Right lobe of liver (tissue), 6 donors: ENCODE measurements at regions not wholly inside any gene's neighbourhood (a gene's known extent, or its start where the extent isn't known, plus 50 kb on each side); places are given as distances from the start of the nearest gene placed in this dataset.

Experiments used
- ATAC-seq, 4 donors: fragments of 200-7000 bp; cut with Tn5 transposase; one replicate each; pipeline ENCODE4 v1.9.1; 2020; ENCODE audit warnings: mild to moderate bottlenecking in 4 of 4, moderate library complexity in 4 of 4
- DNase-seq, 3 donors: peaks; one replicate each; pipeline ENCODE4 v3.0.0-alpha.2; 2020
- H3K27ac ChIP-seq, 3 donors: fragments of 200-600 bp; one replicate each; pipeline ENCODE4 v1.8.0; 2022
- H3K27me3 ChIP-seq, 2 donors: fragments of 200-600 bp; one replicate each; pipeline ENCODE4 v1.8.0; 2022
- H3K36me3 ChIP-seq, 4 donors: fragments of 200-600 bp; sonication (generic) in 1 of 4; one replicate each; pipeline versions ENCODE4 v1.5.1 to v1.8.0; 2017 to 2022; ENCODE audit warnings: control low read depth in 1 of 4
- H3K4me1 ChIP-seq, 4 donors: fragments of 200-600 bp; sonication (generic) in 1 of 4; one replicate each; pipeline versions ENCODE4 v1.5.1 to v1.8.0; 2017 to 2022; ENCODE audit warnings: control low read depth in 1 of 4
- H3K4me3 ChIP-seq, 3 donors: fragments of 200-600 bp; one replicate each; pipeline ENCODE4 v1.8.0; 2022
- H3K9me3 ChIP-seq, 4 donors: fragments of 200-600 bp; sonication (generic) in 1 of 4; one replicate each; pipeline versions ENCODE4 v1.5.1 to v1.8.0; 2017 to 2022; ENCODE audit warnings: control low read depth in 1 of 4
- CTCF ChIP-seq, 4 donors: fragments of 200-600 bp in 3 of 4; fragments of 450-650 bp in 1 of 4; IDR thresholded peaks; one replicate each; pipeline versions ENCODE4 v1.5.1 to v1.8.0; 2016 to 2022; ENCODE audit warnings: antibody characterized with exemption in 4 of 4, mild to moderate bottlenecking in 2 of 4
- POLR2A ChIP-seq: fragments of 450-650 bp; IDR thresholded peaks from one replicate; pipeline ENCODE4 v1.6.1; 2017; ENCODE audit warnings: antibody characterized with exemption, mild to moderate bottlenecking
- WGBS: methylation state at CpG from one replicate; pipeline ENCODE4 v1.1.6; 2018; ENCODE audit warnings: low coverage, low lambda C conversion rate; ENCODE audit not compliant: insufficient coverage; ENCODE audit errors: missing lambda C conversion rate; 5-methylcytosine and 5-hydroxymethylcytosine counted together
- intact Hi-C, 2 donors: fragments of 100-400 bp; cut with DNase I; formaldehyde crosslinking; loops; one replicate each; pipeline versions ENCODE4 v1.11.2 to v1.14.1; 2022
- donor health status: DM: no; HTN: yes; CAD: no.
- donor health status: DM: no; HTN: no; CAD: no.
- donor health status: DM: no; HTN: no; CAD: no.
- donor health status: DM: no; HTN: yes; CAD: no.
- donor health status: DM: no; HTN: yes; CAD: no.

GRCh38 chr21:19328954-19329353 is 925.4 kb upstream of the TMPRSS15 start:
- WGBS = 50% methylated on average over 5 of the region's 5 CpGs
- ATAC-seq = no peak
- TF ChIP-seq CTCF (IDR thresholded peaks at IDR 0.05) = no peak
- no peak for TF ChIP-seq POLR2A

GRCh38 chr21:19340303-19340702 is 936.7 kb upstream of the TMPRSS15 start:
- H3K4me1 ChIP-seq = no peaks in the 10 kb centered on the region
- no peak overlapping the region for H3K27ac ChIP-seq
- no peaks in the 10 kb centered on the region for H3K9me3 ChIP-seq
- WGBS = 34% methylated on average over 2 of the region's 2 CpGs
- H3K36me3 ChIP-seq = no peaks in the 10 kb centered on the region
- no peak for TF ChIP-seq CTCF (IDR thresholded peaks at IDR 0.05)
- no peak for TF ChIP-seq POLR2A
- intact Hi-C loops = no loop called here
- DNase-seq (no peak), ATAC-seq (no peak)
- no peak overlapping the region for H3K4me3 ChIP-seq
- H3K27me3 ChIP-seq = no peaks in the 10 kb centered on the region

More at GRCh38 chr21:19328954-19329353, 925.4 kb upstream of the TMPRSS15 start:
- no peak for DNase-seq
- H3K4me3 ChIP-seq = no peak overlapping the region
- no peaks in the 10 kb centered on the region for H3K4me1 ChIP-seq
- intact Hi-C loops = no loop called here
- H3K27me3 ChIP-seq = no peaks in the 10 kb centered on the region
- no peaks in the 10 kb centered on the region for H3K36me3 ChIP-seq
- H3K27ac ChIP-seq = no peak overlapping the region
- H3K9me3 ChIP-seq = no peaks in the 10 kb centered on the region

GRCh38 chr21:19340954-19341353 is 937.4 kb upstream of the TMPRSS15 start:
- Histone ChIP-seq H3K36me3 (no peaks in the 10 kb centered on the region), H3K4me3 (no peak overlapping the region), H3K9me3 (no peaks in the 10 kb centered on the region), H3K4me1 (no peaks in the 10 kb centered on the region), H3K27me3 (no peaks in the 10 kb centered on the region), H3K27ac (no peak overlapping the region)
- no peak for DNase-seq
- TF ChIP-seq CTCF (IDR thresholded peaks at IDR 0.05) (no peak), POLR2A (no peak)
- intact Hi-C loops = no loop called here
- no peak for ATAC-seq
- whole genome bisulfite sequencing = 42% methylated on average over 5 of the region's 5 CpGs

- Histone ChIP-seq H3K27ac (no peak overlapping the region), H3K27me3 (no peaks in the 10 kb centered on the region), H3K9me3 (no peaks in the 10 kb centered on the region), H3K4me1 (no peaks in the 10 kb centered on the region), H3K36me3 (no peaks in the 10 kb centered on the region), H3K4me3 (no peak overlapping the region)
- intact Hi-C loops = no loop called here
- 26% methylated on average over 2 of the region's 2 CpGs for WGBS
- no peak for DNase-seq
- no peak for ATAC-seq
- no peak for TF ChIP-seq POLR2A
- no peak for TF ChIP-seq CTCF (IDR thresholded peaks at IDR 0.05)
These were observed 940.1 kb upstream of the TMPRSS15 start for GRCh38 chr21:19343711-19344110.

- DNase-seq (no peak), ATAC-seq (no peak)
- Histone ChIP-seq H3K4me3 (no peak overlapping the region), H3K9me3 (no peaks in the 10 kb centered on the region), H3K36me3 (no peaks in the 10 kb centered on the region), H3K4me1 (no peaks in the 10 kb centered on the region), H3K27me3 (no peaks in the 10 kb centered on the region), H3K27ac (no peak overlapping the region)
- TF ChIP-seq CTCF (IDR thresholded peaks at IDR 0.05) = no peak
- no peak for TF ChIP-seq POLR2A
- intact Hi-C loops = no loop called here
These were observed 946.7 kb upstream of the TMPRSS15 start for GRCh38 chr21:19350286-19350685.
